ENCODE measurements at regions not wholly inside any gene's neighbourhood (a gene's known extent, or its start where the extent isn't known, plus 50 kb on each side); places are given as distances from the start of the nearest gene placed in this dataset.

- no peak for TF ChIP-seq CTCF (IDR thresholded peaks at IDR 0.05; ENCODE audit: extremely low read depth in 1 of 2, insufficient read depth in 1 of 2, low read depth in 1 of 2, low read length in 2 of 2)
- TF ChIP-seq POLR2A (IDR thresholded peaks at IDR 0.05; ENCODE audit: low read depth, low read length): no peak
- TF ChIP-seq MAX (IDR thresholded peaks at IDR 0.05; ENCODE audit: insufficient read depth, insufficient read length): no peak
These were observed 384.7 kb upstream of the EEF2KMT start for GRCh38 chr16:5482256-5482655.
